ENCODE measurements at regions not wholly inside any gene's neighbourhood (a gene's known extent, or its start where the extent isn't known, plus 50 kb on each side); places are given as distances from the start of the nearest gene placed in this dataset.

DNA sequence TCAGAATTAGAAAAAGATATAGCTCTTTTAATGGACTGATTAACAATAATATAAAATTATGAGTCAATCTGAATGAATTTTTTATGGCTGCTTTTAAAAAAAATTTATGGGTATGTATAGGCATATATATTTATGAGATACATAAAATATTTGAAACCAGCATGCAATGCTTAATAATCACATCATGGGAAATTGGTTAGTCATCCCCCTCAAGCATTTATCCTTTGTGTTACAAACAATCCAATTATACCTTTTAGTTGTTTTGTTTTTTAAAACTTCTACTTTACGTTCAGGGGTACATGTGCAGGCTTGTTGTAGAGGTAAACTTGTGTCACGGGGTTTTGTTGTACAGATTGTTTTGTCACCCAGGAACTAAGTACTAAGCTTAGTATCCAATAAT lies 63.4 kb upstream of the HMGCLL1 start (continued):
- TF ChIP-seq, protein P1, sequence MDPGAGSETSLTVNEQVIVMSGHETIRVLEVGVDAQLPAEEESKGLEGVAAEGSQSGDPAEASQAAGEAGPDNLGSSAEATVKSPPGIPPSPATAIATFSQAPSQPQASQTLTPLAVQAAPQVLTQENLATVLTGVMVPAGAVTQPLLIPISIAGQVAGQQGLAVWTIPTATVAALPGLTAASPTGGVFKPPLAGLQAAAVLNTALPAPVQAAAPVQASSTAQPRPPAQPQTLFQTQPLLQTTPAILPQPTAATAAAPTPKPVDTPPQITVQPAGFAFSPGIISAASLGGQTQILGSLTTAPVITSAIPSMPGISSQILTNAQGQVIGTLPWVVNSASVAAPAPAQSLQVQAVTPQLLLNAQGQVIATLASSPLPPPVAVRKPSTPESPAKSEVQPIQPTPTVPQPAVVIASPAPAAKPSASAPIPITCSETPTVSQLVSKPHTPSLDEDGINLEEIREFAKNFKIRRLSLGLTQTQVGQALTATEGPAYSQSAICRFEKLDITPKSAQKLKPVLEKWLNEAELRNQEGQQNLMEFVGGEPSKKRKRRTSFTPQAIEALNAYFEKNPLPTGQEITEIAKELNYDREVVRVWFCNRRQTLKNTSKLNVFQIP (CRISPR knock-in tag; IDR thresholded peaks at IDR 0.05; ENCODE audit: borderline replicate concordance, low read depth): no peak

DNA sequence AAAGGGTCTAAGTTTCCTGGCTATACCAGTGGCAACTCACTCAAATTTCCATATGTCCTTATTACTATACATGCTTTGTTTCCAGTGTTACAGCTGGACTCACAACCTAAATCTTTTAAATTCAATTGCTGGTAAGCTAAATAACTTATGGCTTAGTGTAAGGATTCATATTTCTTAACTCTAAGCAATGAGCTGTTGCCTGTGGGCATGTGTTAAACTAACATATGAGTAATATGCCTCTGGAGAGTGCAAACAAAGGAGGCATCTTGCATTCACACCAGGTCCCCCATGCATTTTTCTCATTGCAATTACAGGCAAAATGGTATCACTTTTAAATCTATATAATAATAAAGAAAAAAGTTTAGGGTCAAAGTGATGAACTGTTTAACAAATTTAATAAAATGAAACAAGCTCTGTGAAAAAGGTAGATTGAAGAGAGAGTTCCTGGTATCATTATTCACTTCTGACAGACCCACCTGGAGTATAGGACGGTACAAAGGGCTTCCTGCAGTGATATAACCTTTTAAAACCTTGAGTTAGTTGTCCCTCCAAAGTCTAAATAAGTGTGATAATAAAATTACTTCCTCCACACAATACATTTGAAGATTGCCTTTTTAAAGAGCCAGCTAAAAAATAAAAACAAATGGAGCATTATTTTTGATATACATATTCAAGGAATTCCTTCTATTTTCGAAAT lies 57.6 kb upstream of the HMGCLL1 start:
- TF ChIP-seq, protein P2, sequence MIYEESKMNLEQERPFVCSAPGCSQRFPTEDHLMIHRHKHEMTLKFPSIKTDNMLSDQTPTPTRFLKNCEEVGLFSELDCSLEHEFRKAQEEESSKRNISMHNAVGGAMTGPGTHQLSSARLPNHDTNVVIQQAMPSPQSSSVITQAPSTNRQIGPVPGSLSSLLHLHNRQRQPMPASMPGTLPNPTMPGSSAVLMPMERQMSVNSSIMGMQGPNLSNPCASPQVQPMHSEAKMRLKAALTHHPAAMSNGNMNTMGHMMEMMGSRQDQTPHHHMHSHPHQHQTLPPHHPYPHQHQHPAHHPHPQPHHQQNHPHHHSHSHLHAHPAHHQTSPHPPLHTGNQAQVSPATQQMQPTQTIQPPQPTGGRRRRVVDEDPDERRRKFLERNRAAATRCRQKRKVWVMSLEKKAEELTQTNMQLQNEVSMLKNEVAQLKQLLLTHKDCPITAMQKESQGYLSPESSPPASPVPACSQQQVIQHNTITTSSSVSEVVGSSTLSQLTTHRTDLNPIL (CRISPR knock-in tag; IDR thresholded peaks at IDR 0.05; ENCODE audit: low read depth): no peak
- TF ChIP-seq CSDC2 (CRISPR knock-in tag; IDR thresholded peaks at IDR 0.05): no peak
- no peak for TF ChIP-seq ZNF8 (CRISPR knock-in tag; IDR thresholded peaks at IDR 0.05)
- no peak for TF ChIP-seq TOX (CRISPR knock-in tag; IDR thresholded peaks at IDR 0.05; ENCODE audit: borderline replicate concordance)
- TF ChIP-seq ARNTL (CRISPR knock-in tag; IDR thresholded peaks at IDR 0.05; ENCODE audit: borderline replicate concordance, low read depth): no peak
- no peak for TF ChIP-seq ESRRG (CRISPR knock-in tag; IDR thresholded peaks at IDR 0.05)
- no peak for TF ChIP-seq RARB (CRISPR knock-in tag; IDR thresholded peaks at IDR 0.05)
- TF ChIP-seq ZFP3 (CRISPR knock-in tag; IDR thresholded peaks at IDR 0.05): no peak
- no peak for TF ChIP-seq ZC3H10 (CRISPR knock-in tag; IDR thresholded peaks at IDR 0.05)
- no peak for TF ChIP-seq PPARA (CRISPR knock-in tag; IDR thresholded peaks at IDR 0.05; ENCODE audit: borderline replicate concordance)
- TF ChIP-seq ZNF70 (CRISPR knock-in tag; IDR thresholded peaks at IDR 0.05): no peak
- TF ChIP-seq BACH2 (CRISPR knock-in tag; IDR thresholded peaks at IDR 0.05; ENCODE audit: borderline replicate concordance): no peak
- TF ChIP-seq OSR1 (CRISPR knock-in tag; IDR thresholded peaks at IDR 0.05): no peak
- no peak for TF ChIP-seq ISL1 (CRISPR knock-in tag; IDR thresholded peaks at IDR 0.05)
- TF ChIP-seq, protein P1 (CRISPR knock-in tag; IDR thresholded peaks at IDR 0.05; ENCODE audit: borderline replicate concordance, low read depth): no peak
- TF ChIP-seq TCF4 (CRISPR knock-in tag; IDR thresholded peaks at IDR 0.05; ENCODE audit: borderline replicate concordance): no peak
- TF ChIP-seq, protein P3, sequence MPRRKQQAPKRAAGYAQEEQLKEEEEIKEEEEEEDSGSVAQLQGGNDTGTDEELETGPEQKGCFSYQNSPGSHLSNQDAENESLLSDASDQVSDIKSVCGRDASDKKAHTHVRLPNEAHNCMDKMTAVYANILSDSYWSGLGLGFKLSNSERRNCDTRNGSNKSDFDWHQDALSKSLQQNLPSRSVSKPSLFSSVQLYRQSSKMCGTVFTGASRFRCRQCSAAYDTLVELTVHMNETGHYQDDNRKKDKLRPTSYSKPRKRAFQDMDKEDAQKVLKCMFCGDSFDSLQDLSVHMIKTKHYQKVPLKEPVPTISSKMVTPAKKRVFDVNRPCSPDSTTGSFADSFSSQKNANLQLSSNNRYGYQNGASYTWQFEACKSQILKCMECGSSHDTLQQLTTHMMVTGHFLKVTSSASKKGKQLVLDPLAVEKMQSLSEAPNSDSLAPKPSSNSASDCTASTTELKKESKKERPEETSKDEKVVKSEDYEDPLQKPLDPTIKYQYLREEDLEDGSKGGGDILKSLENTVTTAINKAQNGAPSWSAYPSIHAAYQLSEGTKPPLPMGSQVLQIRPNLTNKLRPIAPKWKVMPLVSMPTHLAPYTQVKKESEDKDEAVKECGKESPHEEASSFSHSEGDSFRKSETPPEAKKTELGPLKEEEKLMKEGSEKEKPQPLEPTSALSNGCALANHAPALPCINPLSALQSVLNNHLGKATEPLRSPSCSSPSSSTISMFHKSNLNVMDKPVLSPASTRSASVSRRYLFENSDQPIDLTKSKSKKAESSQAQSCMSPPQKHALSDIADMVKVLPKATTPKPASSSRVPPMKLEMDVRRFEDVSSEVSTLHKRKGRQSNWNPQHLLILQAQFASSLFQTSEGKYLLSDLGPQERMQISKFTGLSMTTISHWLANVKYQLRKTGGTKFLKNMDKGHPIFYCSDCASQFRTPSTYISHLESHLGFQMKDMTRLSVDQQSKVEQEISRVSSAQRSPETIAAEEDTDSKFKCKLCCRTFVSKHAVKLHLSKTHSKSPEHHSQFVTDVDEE (CRISPR knock-in tag; IDR thresholded peaks at IDR 0.05): no peak
- ATAC-seq: no peak

DNA sequence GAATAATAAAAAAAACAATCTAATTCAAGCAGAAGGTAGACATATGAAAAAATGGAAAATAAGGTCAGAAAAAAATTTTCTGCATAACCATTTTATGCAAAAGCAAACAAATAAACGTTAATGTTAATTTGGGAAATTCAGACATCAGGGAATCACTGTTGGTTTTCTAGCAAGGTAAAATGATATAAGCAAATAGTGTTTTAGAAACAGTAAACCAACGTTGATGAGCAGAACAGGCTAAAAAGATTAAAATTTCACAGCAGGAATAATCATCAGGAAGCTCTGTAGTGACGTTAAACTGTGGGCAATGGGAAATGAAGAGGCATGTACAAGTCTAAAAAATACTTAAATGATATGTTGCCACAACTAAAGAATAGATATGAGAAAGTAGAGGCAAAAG lies 54.5 kb upstream of the HMGCLL1 start:
- TF ChIP-seq OSR1 (CRISPR knock-in tag; IDR thresholded peaks at IDR 0.05) (no peak), RARB (CRISPR knock-in tag; IDR thresholded peaks at IDR 0.05) (no peak), TCF4 (CRISPR knock-in tag; IDR thresholded peaks at IDR 0.05; ENCODE audit: borderline replicate concordance) (no peak)
- ATAC-seq: no peak

DNA sequence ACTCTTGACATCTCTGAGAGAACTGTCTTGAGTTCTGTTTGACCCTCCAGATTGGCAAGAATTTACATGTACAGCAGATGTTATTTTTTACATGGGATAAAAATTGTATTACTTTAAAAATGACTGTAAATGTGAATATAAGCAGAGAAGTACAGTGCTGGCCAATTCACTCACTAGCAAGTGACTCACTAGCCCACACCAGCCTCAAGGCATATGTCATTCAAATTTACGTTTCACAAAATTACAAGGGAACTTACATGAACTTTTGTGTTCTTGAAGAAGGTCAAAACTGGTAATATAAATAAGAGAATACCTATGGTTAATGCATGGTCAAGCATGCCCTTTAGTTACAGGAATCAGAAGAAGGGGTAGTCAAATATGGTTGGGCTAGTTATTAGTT lies 54.0 kb upstream of the HMGCLL1 start:
- no peak for TF ChIP-seq ZC3H10 (CRISPR knock-in tag; IDR thresholded peaks at IDR 0.05)
- TF ChIP-seq BACH2 (CRISPR knock-in tag; IDR thresholded peaks at IDR 0.05; ENCODE audit: borderline replicate concordance): no peak
- TF ChIP-seq, protein P2 (CRISPR knock-in tag; IDR thresholded peaks at IDR 0.05; ENCODE audit: low read depth): no peak
- TF ChIP-seq, protein P1 (CRISPR knock-in tag; IDR thresholded peaks at IDR 0.05; ENCODE audit: borderline replicate concordance, low read depth): no peak
- TF ChIP-seq ARNTL (CRISPR knock-in tag; IDR thresholded peaks at IDR 0.05; ENCODE audit: borderline replicate concordance, low read depth): no peak
- no peak for TF ChIP-seq TOX (CRISPR knock-in tag; IDR thresholded peaks at IDR 0.05; ENCODE audit: borderline replicate concordance)
- no peak for TF ChIP-seq ZNF8 (CRISPR knock-in tag; IDR thresholded peaks at IDR 0.05)
- TF ChIP-seq SNAI2 (CRISPR knock-in tag; IDR thresholded peaks at IDR 0.05): no peak
- TF ChIP-seq RARB (CRISPR knock-in tag; IDR thresholded peaks at IDR 0.05): no peak
- no peak for TF ChIP-seq ZFP3 (CRISPR knock-in tag; IDR thresholded peaks at IDR 0.05)
- TF ChIP-seq ZNF70 (CRISPR knock-in tag; IDR thresholded peaks at IDR 0.05): no peak
- TF ChIP-seq ISL1 (CRISPR knock-in tag; IDR thresholded peaks at IDR 0.05): no peak
- TF ChIP-seq, protein P3 (CRISPR knock-in tag; IDR thresholded peaks at IDR 0.05): no peak
- no peak for ATAC-seq

Measured in SK-N-SH treated with all-trans-retinoic acid at 6 μM for 48 hours (cell line).